Stomach (tissue), 4 donors: ENCODE measurements at regions not wholly inside any gene's neighbourhood (a gene's known extent, or its start where the extent isn't known, plus 50 kb on each side); places are given as distances from the start of the nearest gene placed in this dataset.

Experiments used
- CTCF ChIP-seq, 7 experiments: fragments of 450-650 bp in 4 of 7; fragments of 200-600 bp in 3 of 7; sonication (generic) in 3 of 7; IDR thresholded peaks; one replicate each; pipeline ENCODE4 v1.5.1; 2016 to 2019; ENCODE audit warnings: antibody characterized with exemption in 7 of 7, control low read depth in 2 of 7, mild to moderate bottlenecking in 1 of 7
- POLR2A ChIP-seq, 4 donors: fragments of 450-650 bp; IDR thresholded peaks; one replicate each; pipeline ENCODE4 v1.6.1; 2016; ENCODE audit warnings: antibody characterized with exemption in 4 of 4, control low read depth in 2 of 4, mild to moderate bottlenecking in 1 of 4, moderate library complexity in 1 of 4

DNA sequence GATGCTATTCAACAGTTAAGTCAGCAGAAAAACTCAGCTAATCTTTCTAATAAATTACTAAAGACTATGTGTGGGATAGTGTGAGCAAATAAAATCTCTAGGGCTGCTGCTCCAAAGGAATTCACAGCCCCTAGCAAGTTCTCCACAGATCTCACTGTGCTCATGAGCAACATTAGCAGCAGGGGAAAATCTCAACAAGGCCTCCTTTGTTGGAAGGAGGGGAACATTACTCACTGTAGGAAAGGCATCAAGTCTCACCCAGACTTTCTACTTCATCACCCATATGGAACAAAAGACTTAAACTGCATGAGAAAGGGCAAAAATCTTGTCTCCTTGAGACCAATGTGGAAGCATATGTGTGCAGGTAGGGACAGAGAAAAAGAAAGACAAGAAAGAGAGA lies 726.4 kb upstream of the SLC35B3 start:
- TF ChIP-seq CTCF (IDR thresholded peaks at IDR 0.05): no peak
- no peak for TF ChIP-seq POLR2A (IDR thresholded peaks at IDR 0.05)
